B cell (primary cell): ENCODE measurements at regions not wholly inside any gene's neighbourhood (a gene's known extent, or its start where the extent isn't known, plus 50 kb on each side); places are given as distances from the start of the nearest gene placed in this dataset.

Source experiments
- ATAC-seq: fragments of 200-7000 bp; cut with Tn5 transposase; one replicate; pipeline ENCODE4 v1.10.0; 2021; ENCODE audit warnings: low read depth, mild to moderate bottlenecking, moderate number of reproducible peaks, moderate library complexity
- CTCF ChIA-PET: fragments of 350-600 bp; sonication (Branson Sonifier 250); formaldehyde crosslinking; loops from one replicate; lab custom pipeline; 2021; ENCODE audit warnings: antibody characterized with exemption, inconsistent platforms; lab: Charles Lee
- POLR2A ChIA-PET: fragments of 350-600 bp; sonication (Branson Sonifier 250); formaldehyde crosslinking; loops from one replicate; lab custom pipeline; 2021; ENCODE audit warnings: antibody characterized with exemption; lab: Charles Lee
- DNase-seq: peaks from one replicate; pipeline ENCODE4 v3.0.0; 2013
- H2AFZ ChIP-seq: 2 replicates; pipeline ENCODE4 v1.6.1; 2012; ENCODE audit warnings: mild to moderate bottlenecking, low read depth, low read length; ENCODE audit not compliant: insufficient read depth, poor library complexity, severe bottlenecking
- H3K27ac ChIP-seq, 2 donors: 1 replicate in 1 of 2; 2 replicates in 1 of 2; pipeline ENCODE4 v1.5.1; 2012 to 2013; ENCODE audit warnings: low read length in 2 of 2, mild to moderate bottlenecking in 2 of 2, moderate library complexity in 1 of 2
- H3K27me3 ChIP-seq, 4 experiments: fragments of 200-600 bp in 1 of 4; sonication (generic) in 1 of 4; replicated peaks in 1 of 4; 1 replicate in 2 of 4; 2 replicates in 2 of 4; pipeline versions ENCODE4 v1.6.1 to v1.7.0; 2013 to 2016; ENCODE audit warnings: low read length in 3 of 4, mild to moderate bottlenecking in 2 of 4, mixed read lengths in 1 of 4, moderate library complexity in 1 of 4; ENCODE audit not compliant: insufficient read depth in 4 of 4, control insufficient read depth in 3 of 4; ENCODE audit errors: control extremely low read depth in 1 of 4
- H3K36me3 ChIP-seq, 2 experiments: replicated peaks in 1 of 2; 1 replicate in 1 of 2; 2 replicates in 1 of 2; pipeline versions ENCODE4 v1.6.1 to v1.7.1; 2013; ENCODE audit warnings: low read length in 1 of 2; ENCODE audit not compliant: insufficient read depth in 2 of 2, control insufficient read depth in 1 of 2; ENCODE audit errors: control extremely low read depth in 1 of 2, extremely low read depth in 1 of 2
- H3K4me1 ChIP-seq, 2 donors: fragments of 200-600 bp in 1 of 2; sonication (generic) in 1 of 2; 1 replicate in 1 of 2; 2 replicates in 1 of 2; pipeline versions ENCODE4 v1.5.1 to v1.6.1; 2013 to 2017; ENCODE audit warnings: low read length in 2 of 2; ENCODE audit not compliant: control insufficient read depth in 2 of 2, insufficient read depth in 2 of 2
- H3K4me2 ChIP-seq: replicated peaks from 2 replicates; pipeline ENCODE3; 2012; ENCODE audit warnings: mild to moderate bottlenecking, low read depth, low read length; ENCODE audit not compliant: poor library complexity, severe bottlenecking
- H3K4me3 ChIP-seq, 5 experiments: fragments of 200-600 bp in 1 of 5; sonication (generic) in 1 of 5; 1 replicate in 3 of 5; 2 replicates in 2 of 5; pipeline versions ENCODE4 v1.5.1 to v1.7.0; 2011 to 2016; ENCODE audit warnings: low read length in 4 of 5, mild to moderate bottlenecking in 4 of 5, low read depth in 2 of 5, control low read depth in 1 of 5, moderate library complexity in 1 of 5; ENCODE audit not compliant: insufficient read depth in 1 of 5; ENCODE audit errors: control extremely low read depth in 1 of 5, extremely low read depth in 1 of 5
- H3K79me2 ChIP-seq: fragments of 200-600 bp; sonication (generic); one replicate; pipeline ENCODE4 v1.6.0; 2016; ENCODE audit warnings: low read length; ENCODE audit not compliant: control insufficient read depth, insufficient read depth
- H3K9ac ChIP-seq: fragments of 200-600 bp; sonication (generic); 2 replicates; pipeline ENCODE4 v1.6.1; 2017; ENCODE audit warnings: mild to moderate bottlenecking, low read length, moderate library complexity
- H3K9me3 ChIP-seq, 3 donors: one replicate each; pipeline versions ENCODE4 v1.6.1 to v1.7.1; 2013; ENCODE audit warnings: low read length in 2 of 3; ENCODE audit not compliant: control insufficient read depth in 2 of 3, insufficient read depth in 1 of 3; ENCODE audit errors: control extremely low read depth in 1 of 3
- H4K20me1 ChIP-seq: 2 replicates; pipeline ENCODE4 v1.6.0; 2012; ENCODE audit warnings: mild to moderate bottlenecking, low read length; ENCODE audit not compliant: insufficient read depth, control insufficient read depth, poor library complexity, severe bottlenecking
- H3K27ac Mint-ChIP-seq: one replicate; pipeline ENCODE4 v1.8.0; 2021; ENCODE audit warnings: mixed read lengths
- H3K27me3 Mint-ChIP-seq: one replicate; pipeline ENCODE4 v1.8.0; 2021; ENCODE audit warnings: mixed read lengths
- H3K4me1 Mint-ChIP-seq: one replicate; pipeline ENCODE4 v1.8.0; 2021; ENCODE audit warnings: mixed read lengths
- H3K4me3 Mint-ChIP-seq: one replicate; pipeline ENCODE4 v1.8.0; 2021; ENCODE audit warnings: mixed read lengths
- H3K9me3 Mint-ChIP-seq: one replicate; pipeline ENCODE4 v1.8.0; 2022; ENCODE audit warnings: mixed read lengths; ENCODE audit not compliant: insufficient read depth
- CTCF ChIP-seq: fragments of 200-600 bp; IDR thresholded peaks from one replicate; pipeline ENCODE4 v1.8.0; 2022; ENCODE audit warnings: antibody characterized with exemption, mild to moderate bottlenecking
- EZH2 ChIP-seq: IDR thresholded peaks from 2 replicates; pipeline ENCODE4 v1.6.1; 2012; ENCODE audit warnings: borderline replicate concordance, low read depth, mild to moderate bottlenecking, moderate library complexity, low read length; ENCODE audit not compliant: insufficient read depth, poor library complexity, severe bottlenecking
- WGBS: methylation state at CpG from one replicate; pipeline ENCODE4 v1.1.5; 2013; ENCODE audit warnings: missing lambda C conversion rate; ENCODE audit not compliant: insufficient coverage; 5-methylcytosine and 5-hydroxymethylcytosine counted together
- intact Hi-C: fragments of 100-400 bp; cut with micrococcal nuclease; formaldehyde crosslinking; loops from one replicate; pipeline ENCODE4 v1.10.0; 2022

- Histone ChIP-seq H3K9me3 (no peaks in the 10 kb centered on the region), H3K9ac (no peak overlapping the region), H3K27ac (no peak overlapping the region), H2AFZ (no peak overlapping the region), H3K4me3 (no peak overlapping the region), H3K27me3 (no peaks in the 10 kb centered on the region), H3K36me3 (no peaks in the 10 kb centered on the region), H4K20me1 (no peaks in the 10 kb centered on the region), H3K79me2 (no peaks in the 10 kb centered on the region), H3K4me2 (no peak overlapping the region), H3K4me1 (no peaks in the 10 kb centered on the region)
- H3K27me3 Mint-ChIP-seq: no peaks in the 10 kb centered on the region
- H3K9me3 Mint-ChIP-seq: no peaks in the 10 kb centered on the region
- ATAC-seq: no peak
- no peak overlapping the region for H3K27ac Mint-ChIP-seq
- H3K4me3 Mint-ChIP-seq: no peak overlapping the region
- no CpG with 5 or more reads among the region's 2 CpGs for WGBS
- CTCF ChIA-PET: no interaction called here
- POLR2A ChIA-PET: no interaction called here
- no peak for TF ChIP-seq EZH2
- no peak for TF ChIP-seq CTCF
- no peak for DNase-seq
- intact Hi-C loops: no loop called here
- no peaks in the 10 kb centered on the region for H3K4me1 Mint-ChIP-seq
Measured at GRCh38 chrX:42603016-42603415, 174.9 kb downstream of the PPP1R2C start.

- POLR2A ChIA-PET: no interaction called here
- Histone ChIP-seq H3K4me1 (no peaks in the 10 kb centered on the region), H3K79me2 (no peaks in the 10 kb centered on the region), H3K4me2 (no peak overlapping the region), H3K9me3 (no peaks in the 10 kb centered on the region), H3K36me3 (no peaks in the 10 kb centered on the region), H2AFZ (no peak overlapping the region), H4K20me1 (no peaks in the 10 kb centered on the region), H3K9ac (no peak overlapping the region), H3K27ac (no peak overlapping the region), H3K27me3 (no peaks in the 10 kb centered on the region), H3K4me3 (no peak overlapping the region)
- DNase-seq (no peak), ATAC-seq (no peak)
- Mint-ChIP-seq H3K27me3 (no peaks in the 10 kb centered on the region), H3K9me3 (no peaks in the 10 kb centered on the region), H3K4me3 (no peak overlapping the region), H3K27ac (no peak overlapping the region), H3K4me1 (no peaks in the 10 kb centered on the region)
- WGBS: no CpG with 5 or more reads among the region's 1 CpG
- CTCF ChIA-PET: no interaction called here
- intact Hi-C loops: no loop called here
- no peak for TF ChIP-seq CTCF
- TF ChIP-seq EZH2: no peak
Measured at GRCh38 chrX:42602566-42602965, 175.4 kb downstream of the PPP1R2C start.
